ENCODE measurements at regions not wholly inside any gene's neighbourhood (a gene's known extent, or its start where the extent isn't known, plus 50 kb on each side); places are given as distances from the start of the nearest gene placed in this dataset.
A peak's percentile ranks its signal among the peaks of the same experiment; 100 is the strongest.

GRCh38 chr5:176725521-176726280 is 78.4 kb downstream of the TSPAN17 start:
- H3K9me3 Mint-ChIP-seq: no peaks in the 10 kb centered on the region
- TF ChIP-seq, protein P1, sequence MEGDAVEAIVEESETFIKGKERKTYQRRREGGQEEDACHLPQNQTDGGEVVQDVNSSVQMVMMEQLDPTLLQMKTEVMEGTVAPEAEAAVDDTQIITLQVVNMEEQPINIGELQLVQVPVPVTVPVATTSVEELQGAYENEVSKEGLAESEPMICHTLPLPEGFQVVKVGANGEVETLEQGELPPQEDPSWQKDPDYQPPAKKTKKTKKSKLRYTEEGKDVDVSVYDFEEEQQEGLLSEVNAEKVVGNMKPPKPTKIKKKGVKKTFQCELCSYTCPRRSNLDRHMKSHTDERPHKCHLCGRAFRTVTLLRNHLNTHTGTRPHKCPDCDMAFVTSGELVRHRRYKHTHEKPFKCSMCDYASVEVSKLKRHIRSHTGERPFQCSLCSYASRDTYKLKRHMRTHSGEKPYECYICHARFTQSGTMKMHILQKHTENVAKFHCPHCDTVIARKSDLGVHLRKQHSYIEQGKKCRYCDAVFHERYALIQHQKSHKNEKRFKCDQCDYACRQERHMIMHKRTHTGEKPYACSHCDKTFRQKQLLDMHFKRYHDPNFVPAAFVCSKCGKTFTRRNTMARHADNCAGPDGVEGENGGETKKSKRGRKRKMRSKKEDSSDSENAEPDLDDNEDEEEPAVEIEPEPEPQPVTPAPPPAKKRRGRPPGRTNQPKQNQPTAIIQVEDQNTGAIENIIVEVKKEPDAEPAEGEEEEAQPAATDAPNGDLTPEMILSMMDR (IDR thresholded peaks at IDR 0.05; ENCODE audit: unreplicated experiment): no peak
- peak overlapping the region; percentile 63 for H3K27ac Mint-ChIP-seq
- peak in 1 of 2 experiments; percentile 46 for DNase-seq (ENCODE audit: low spot score in 2 of 2, unreplicated experiment in 2 of 2)
- H3K4me1 Mint-ChIP-seq: peaks cover 16% of the 10 kb centered on the region
- H3K27me3 Mint-ChIP-seq (ENCODE audit: low read depth): peaks cover 45% of the 10 kb centered on the region
- H3K36me3 Mint-ChIP-seq: no peaks in the 10 kb centered on the region
- H3K4me3 Mint-ChIP-seq: no peak overlapping the region

DNA sequence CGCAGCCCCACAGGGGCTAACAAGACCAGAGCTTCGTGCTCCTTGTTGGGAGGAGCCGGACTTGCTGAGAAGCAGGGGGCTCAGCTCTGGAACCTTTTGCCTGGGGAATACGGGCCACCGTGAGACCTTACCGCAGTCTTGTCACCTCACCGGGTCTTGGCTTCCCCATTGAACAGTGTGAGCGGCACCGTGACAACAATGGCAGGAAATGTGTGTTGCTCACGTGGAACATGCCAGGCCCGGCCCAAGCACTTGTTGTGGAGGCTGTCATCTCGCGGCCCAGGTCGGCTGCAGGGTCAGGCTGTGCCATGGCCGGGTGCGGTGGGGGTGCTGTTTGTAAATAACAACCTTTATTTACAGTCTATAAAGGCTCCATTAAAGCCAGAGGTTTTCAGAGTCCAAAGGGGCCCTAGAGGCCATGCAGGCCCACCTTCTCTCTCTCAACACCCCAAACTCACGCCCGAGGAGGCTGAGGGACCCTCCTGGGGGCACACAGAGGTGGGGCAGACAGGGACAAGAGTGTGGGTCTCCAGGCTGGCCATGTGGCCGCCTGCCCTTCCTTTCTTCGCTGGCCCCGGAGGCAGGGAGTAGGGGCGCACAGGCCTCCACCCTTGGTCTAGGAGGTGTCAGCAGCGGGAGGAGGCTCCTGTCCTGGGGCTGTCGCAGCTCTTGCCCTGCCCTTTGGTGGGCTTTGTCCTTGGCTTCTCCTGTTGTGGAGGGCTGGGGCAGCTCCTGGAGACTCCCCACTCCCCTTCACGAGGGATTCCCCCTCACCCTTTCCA is 79.7 kb downstream of the TSPAN17 start:
- Mint-ChIP-seq H3K27me3 (ENCODE audit: low read depth) (peaks cover 51% of the 10 kb centered on the region), H3K4me1 (peaks cover 16% of the 10 kb centered on the region), H3K36me3 (no peaks in the 10 kb centered on the region), H3K9me3 (no peaks in the 10 kb centered on the region), H3K27ac (no peak overlapping the region), H3K4me3 (no peak overlapping the region)
- no peak for DNase-seq (ENCODE audit: low spot score in 2 of 2, unreplicated experiment in 2 of 2)
- TF ChIP-seq, protein P1 (IDR thresholded peaks at IDR 0.05; ENCODE audit: unreplicated experiment): no peak

DNA sequence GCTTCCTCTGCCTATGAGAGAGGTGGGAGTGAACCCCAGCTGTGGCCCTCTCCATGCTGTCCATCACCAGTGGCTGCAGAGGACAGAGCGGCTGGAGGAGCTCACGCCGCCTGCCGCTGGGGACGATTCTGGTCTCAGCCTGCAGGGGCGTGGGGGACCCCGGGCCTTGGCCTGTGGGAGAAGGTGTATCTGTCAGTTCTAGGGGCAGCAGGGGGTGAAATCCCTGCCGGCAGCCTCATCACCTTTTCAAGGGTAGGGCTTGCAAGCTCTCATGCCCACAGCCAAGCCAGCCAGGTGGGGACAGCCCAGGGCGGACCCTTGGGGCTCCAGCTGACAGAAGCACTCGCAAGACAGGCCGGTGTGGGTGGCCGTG is 80.2 kb downstream of the TSPAN17 start:
- TF ChIP-seq, protein P1 (IDR thresholded peaks at IDR 0.05; ENCODE audit: unreplicated experiment): no peak
- Mint-ChIP-seq H3K4me1 (peaks cover 16% of the 10 kb centered on the region), H3K9me3 (no peaks in the 10 kb centered on the region), H3K27ac (no peak overlapping the region), H3K4me3 (no peak overlapping the region), H3K36me3 (no peaks in the 10 kb centered on the region), H3K27me3 (ENCODE audit: low read depth) (peaks cover 55% of the 10 kb centered on the region)
- no peak for DNase-seq (ENCODE audit: low spot score in 2 of 2, unreplicated experiment in 2 of 2)

- Mint-ChIP-seq H3K4me1 (peaks cover 16% of the 10 kb centered on the region), H3K27ac (no peak overlapping the region), H3K4me3 (no peak overlapping the region), H3K36me3 (no peaks in the 10 kb centered on the region), H3K27me3 (ENCODE audit: low read depth) (peaks cover 57% of the 10 kb centered on the region), H3K9me3 (no peaks in the 10 kb centered on the region)
- TF ChIP-seq, protein P1 (IDR thresholded peaks at IDR 0.05; ENCODE audit: unreplicated experiment): no peak
- DNase-seq (ENCODE audit: low spot score in 2 of 2, unreplicated experiment in 2 of 2): no peak
Observed at GRCh38 chr5:176727983-176728675, 80.8 kb downstream of the TSPAN17 start.

- Mint-ChIP-seq H3K36me3 (no peaks in the 10 kb centered on the region), H3K4me3 (no peak overlapping the region), H3K4me1 (peaks cover 16% of the 10 kb centered on the region), H3K9me3 (no peaks in the 10 kb centered on the region), H3K27ac (no peak overlapping the region), H3K27me3 (ENCODE audit: low read depth) (peaks cover 56% of the 10 kb centered on the region)
- TF ChIP-seq, protein P1 (IDR thresholded peaks at IDR 0.05; ENCODE audit: unreplicated experiment): no peak
- no peak for DNase-seq (ENCODE audit: low spot score in 2 of 2, unreplicated experiment in 2 of 2)
Observed at GRCh38 chr5:176728831-176729251, 81.5 kb upstream of the UNC5A start.

All from mesothelial cell of epicardium (in vitro differentiated cells).